HuH-7 (cell line): ENCODE measurements at regions not wholly inside any gene's neighbourhood (a gene's known extent, or its start where the extent isn't known, plus 50 kb on each side); places are given as distances from the start of the nearest gene placed in this dataset.
"Not testable (repeated sequence)": the region's sequence is repeated elsewhere in the genome, so short reads cannot be mapped to it uniquely, and the experiment has no call there.

Experiments
- DNase-seq: peaks from one replicate; pipeline ENCODE4 v3.0.0; 2011; ENCODE audit warnings: low spot score

- no peak for DNase-seq
These were observed 150.9 kb downstream of the TPRA1 start for GRCh38 chr3:127439621-127440020.

- DNase-seq, result no peak
These were observed 151.1 kb upstream of the PRR20G start for GRCh38 chr3:127438951-127439350.

GRCh38 chr3:127438371-127438770, 150.5 kb upstream of the PRR20G start:
- no peak for DNase-seq

- not testable (repeated sequence) for DNase-seq
These were observed 147.5 kb upstream of the PRR20G start for GRCh38 chr3:127435299-127435698.

- DNase-seq, result no peak
These were observed 143.2 kb upstream of the PRR20G start for GRCh38 chr3:127431066-127431465.

GRCh38 chr3:127428344-127428997, 140.6 kb upstream of the PRR20G start:
- no peak for DNase-seq

- DNase-seq, result no peak
These were observed 139.8 kb upstream of the PRR20G start for GRCh38 chr3:127427666-127428065.

- DNase-seq, result no peak
These were observed 139.3 kb upstream of the PRR20G start for GRCh38 chr3:127427156-127427555.

GRCh38 chr3:127426444-127427153, 138.8 kb upstream of the PRR20G start:
- no peak for DNase-seq

- no peak for DNase-seq
These were observed 137.9 kb upstream of the PRR20G start for GRCh38 chr3:127425505-127426443.

- DNase-seq, result no peak
These were observed 137.1 kb upstream of the PRR20G start for GRCh38 chr3:127424766-127425504.

GRCh38 chr3:127423856-127424765, 136.3 kb upstream of the PRR20G start:
- DNase-seq, result no peak

GRCh38 chr3:127422663-127423375, 135.0 kb upstream of the PRR20G start:
- no peak for DNase-seq

- no peak for DNase-seq
These were observed 134.3 kb upstream of the PRR20G start for GRCh38 chr3:127421943-127422662.

- DNase-seq, result no peak
These were observed 133.0 kb upstream of the PRR20G start for GRCh38 chr3:127420829-127421228.

GRCh38 chr3:127419641-127420553, 132.1 kb upstream of the PRR20G start:
- no peak for DNase-seq

GRCh38 chr3:127419182-127419581, 131.3 kb upstream of the PRR20G start:
- no peak for DNase-seq

- no peak for DNase-seq
These were observed 130.8 kb upstream of the PRR20G start for GRCh38 chr3:127418560-127419147.
